ENCODE measurements at regions not wholly inside any gene's neighbourhood (a gene's known extent, or its start where the extent isn't known, plus 50 kb on each side); places are given as distances from the start of the nearest gene placed in this dataset.

DNA sequence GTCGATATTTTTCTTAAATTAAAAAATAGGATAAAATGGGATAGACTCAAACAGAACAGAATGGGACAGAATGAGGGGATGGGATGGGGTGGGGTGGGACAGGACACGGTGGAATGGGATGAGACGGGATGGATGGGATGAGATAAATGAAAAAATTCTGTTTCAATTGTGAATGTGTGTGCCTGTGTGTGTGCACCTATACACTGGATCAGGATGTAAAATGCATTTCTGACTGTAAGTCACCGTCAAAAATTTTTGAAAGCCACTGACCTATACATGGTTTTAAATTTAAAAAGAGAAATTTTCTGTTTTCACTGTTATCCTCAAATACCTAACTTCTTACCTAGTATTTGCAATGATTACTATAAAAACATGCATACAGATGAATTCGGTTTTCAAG lies 108.7 kb upstream of the UBE2E2 start:
- TF ChIP-seq, protein P1, sequence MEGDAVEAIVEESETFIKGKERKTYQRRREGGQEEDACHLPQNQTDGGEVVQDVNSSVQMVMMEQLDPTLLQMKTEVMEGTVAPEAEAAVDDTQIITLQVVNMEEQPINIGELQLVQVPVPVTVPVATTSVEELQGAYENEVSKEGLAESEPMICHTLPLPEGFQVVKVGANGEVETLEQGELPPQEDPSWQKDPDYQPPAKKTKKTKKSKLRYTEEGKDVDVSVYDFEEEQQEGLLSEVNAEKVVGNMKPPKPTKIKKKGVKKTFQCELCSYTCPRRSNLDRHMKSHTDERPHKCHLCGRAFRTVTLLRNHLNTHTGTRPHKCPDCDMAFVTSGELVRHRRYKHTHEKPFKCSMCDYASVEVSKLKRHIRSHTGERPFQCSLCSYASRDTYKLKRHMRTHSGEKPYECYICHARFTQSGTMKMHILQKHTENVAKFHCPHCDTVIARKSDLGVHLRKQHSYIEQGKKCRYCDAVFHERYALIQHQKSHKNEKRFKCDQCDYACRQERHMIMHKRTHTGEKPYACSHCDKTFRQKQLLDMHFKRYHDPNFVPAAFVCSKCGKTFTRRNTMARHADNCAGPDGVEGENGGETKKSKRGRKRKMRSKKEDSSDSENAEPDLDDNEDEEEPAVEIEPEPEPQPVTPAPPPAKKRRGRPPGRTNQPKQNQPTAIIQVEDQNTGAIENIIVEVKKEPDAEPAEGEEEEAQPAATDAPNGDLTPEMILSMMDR (IDR thresholded peaks at IDR 0.05; ENCODE audit: low read depth, low read length) = no peak
- no peak overlapping the region for H3K4me3 ChIP-seq (ENCODE audit: low read depth, low read length)
- no peak for DNase-seq (ENCODE audit: low read depth, low spot score)
- in situ Hi-C loops (cut with HindIII; ENCODE audit: low sequenced_read_pairs) = no loop called here

DNA sequence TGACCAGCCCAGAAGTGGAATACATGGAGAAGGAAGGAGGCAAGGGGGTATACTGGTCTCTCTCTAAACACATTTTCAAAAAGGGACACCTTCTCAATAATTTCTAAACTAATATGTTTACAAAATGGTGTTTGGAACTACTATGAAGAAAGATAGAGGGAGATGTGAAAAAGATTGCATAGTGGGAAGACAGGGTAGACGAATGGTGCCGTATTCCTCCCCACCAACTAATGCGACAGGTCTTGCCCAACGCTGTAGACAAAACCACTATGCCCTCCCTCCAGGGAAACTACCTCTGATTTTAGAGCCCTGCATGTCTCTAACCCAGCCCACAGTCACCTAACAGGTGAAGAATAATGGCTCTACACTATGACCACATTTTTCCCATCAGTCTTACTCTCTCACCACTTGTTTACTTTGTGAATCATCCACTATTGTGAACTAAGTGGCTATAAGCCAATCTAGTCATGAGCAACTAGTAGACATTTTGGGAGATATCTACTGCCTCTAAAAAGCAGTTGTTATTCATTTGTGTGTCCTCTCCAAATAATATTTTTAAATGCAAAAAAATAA lies 108.2 kb upstream of the UBE2E2 start:
- in situ Hi-C loops (cut with HindIII; ENCODE audit: low sequenced_read_pairs) = no loop called here
- TF ChIP-seq, protein P1 (IDR thresholded peaks at IDR 0.05; ENCODE audit: low read depth, low read length) = no peak
- H3K4me3 ChIP-seq (ENCODE audit: low read depth, low read length) = no peak overlapping the region
- DNase-seq (ENCODE audit: low read depth, low spot score) = peak; percentile 78

DNA sequence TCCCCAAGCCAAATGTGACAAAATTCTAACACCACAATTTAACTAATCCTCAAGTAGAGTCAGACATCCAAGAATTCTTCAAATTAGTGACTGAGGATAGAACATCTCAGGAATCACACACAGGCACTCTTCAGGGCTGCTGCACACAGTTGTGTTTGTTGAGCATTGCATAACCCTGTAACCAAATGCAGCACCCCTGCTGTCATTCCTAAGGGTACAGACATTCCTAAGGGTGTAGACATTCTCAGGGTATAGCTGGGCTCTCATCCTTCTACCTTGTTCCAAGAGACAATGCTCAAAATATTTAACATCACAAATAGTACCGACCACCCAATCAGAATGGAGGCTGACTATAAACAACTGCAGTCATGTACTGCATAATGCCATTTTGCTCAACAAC lies 107.1 kb upstream of the UBE2E2 start:
- in situ Hi-C loops (cut with HindIII; ENCODE audit: low sequenced_read_pairs) = no loop called here
- no peak overlapping the region for H3K4me3 ChIP-seq (ENCODE audit: low read depth, low read length)
- TF ChIP-seq, protein P1 (IDR thresholded peaks at IDR 0.05; ENCODE audit: low read depth, low read length) = no peak
- peak; percentile 29 for DNase-seq (ENCODE audit: low read depth, low spot score)

DNA sequence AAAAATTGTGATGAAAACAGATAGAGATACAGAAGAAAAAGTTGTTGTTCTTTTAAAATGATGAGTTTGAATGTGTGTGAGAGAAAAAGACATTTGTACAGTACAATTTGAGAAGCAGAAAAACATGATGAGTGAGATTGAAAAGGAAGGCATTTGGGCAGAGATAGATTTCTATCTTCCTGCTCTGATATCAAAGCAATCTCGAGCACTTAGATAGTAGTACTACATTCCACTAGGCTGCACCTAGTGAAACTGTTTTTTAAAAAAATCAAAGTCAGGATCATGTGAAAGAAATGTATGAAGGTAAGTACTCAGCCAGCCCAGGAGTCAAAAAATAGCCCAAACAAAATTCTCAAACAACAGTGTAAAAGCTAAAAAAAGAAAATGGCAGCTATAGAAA lies 104.1 kb upstream of the UBE2E2 start:
- in situ Hi-C loops (cut with HindIII; ENCODE audit: low sequenced_read_pairs) = no loop called here
- H3K4me3 ChIP-seq (ENCODE audit: low read depth, low read length) = no peak overlapping the region
- no peak for DNase-seq (ENCODE audit: low read depth, low spot score)
- TF ChIP-seq, protein P1 (IDR thresholded peaks at IDR 0.05; ENCODE audit: low read depth, low read length) = no peak

DNA sequence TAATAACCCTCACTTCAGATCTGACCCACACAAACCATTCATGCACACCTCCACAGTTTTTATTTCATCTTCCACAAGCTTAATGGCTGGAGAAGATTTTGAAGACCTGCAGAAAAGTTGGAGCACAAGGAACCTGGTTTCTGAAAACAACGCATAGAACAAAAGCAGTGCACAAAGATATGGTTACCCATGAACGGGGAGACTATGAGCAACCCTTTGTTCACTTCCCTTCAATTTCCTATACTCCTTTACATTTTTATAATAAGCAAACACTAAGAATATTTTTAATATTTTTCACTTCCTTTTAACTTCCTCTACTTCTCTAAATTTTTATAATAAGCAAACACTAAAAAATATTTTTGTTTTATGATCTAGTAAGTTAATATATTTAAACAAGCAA lies 103.5 kb upstream of the UBE2E2 start:
- in situ Hi-C loops (cut with HindIII; ENCODE audit: low sequenced_read_pairs) = no loop called here
- TF ChIP-seq, protein P1 (IDR thresholded peaks at IDR 0.05; ENCODE audit: low read depth, low read length) = no peak
- H3K4me3 ChIP-seq (ENCODE audit: low read depth, low read length) = no peak overlapping the region
- no peak for DNase-seq (ENCODE audit: low read depth, low spot score)

DNA sequence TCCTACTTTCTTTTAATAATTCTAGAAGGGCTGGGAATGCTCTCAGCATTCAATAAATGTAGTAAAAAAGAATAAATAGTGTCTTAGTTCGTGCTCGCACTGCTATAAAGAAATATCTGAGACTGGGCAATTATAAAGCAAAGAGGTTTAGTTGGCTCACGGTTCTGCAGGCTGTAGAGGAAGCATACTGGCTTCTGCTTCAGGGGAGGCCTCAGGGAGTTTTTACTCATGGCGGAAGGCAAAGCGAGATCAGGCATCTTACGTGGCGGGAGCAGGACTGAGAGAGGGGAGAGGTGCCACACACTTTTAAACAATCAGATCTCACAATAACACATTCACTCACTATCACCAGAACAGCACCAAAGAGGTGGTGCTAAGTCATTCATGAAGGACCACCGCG lies 103.0 kb upstream of the UBE2E2 start:
- no peak overlapping the region for H3K4me3 ChIP-seq (ENCODE audit: low read depth, low read length)
- TF ChIP-seq, protein P1 (IDR thresholded peaks at IDR 0.05; ENCODE audit: low read depth, low read length) = no peak
- DNase-seq (ENCODE audit: low read depth, low spot score) = no peak
- in situ Hi-C loops (cut with HindIII; ENCODE audit: low sequenced_read_pairs) = no loop called here

DNA sequence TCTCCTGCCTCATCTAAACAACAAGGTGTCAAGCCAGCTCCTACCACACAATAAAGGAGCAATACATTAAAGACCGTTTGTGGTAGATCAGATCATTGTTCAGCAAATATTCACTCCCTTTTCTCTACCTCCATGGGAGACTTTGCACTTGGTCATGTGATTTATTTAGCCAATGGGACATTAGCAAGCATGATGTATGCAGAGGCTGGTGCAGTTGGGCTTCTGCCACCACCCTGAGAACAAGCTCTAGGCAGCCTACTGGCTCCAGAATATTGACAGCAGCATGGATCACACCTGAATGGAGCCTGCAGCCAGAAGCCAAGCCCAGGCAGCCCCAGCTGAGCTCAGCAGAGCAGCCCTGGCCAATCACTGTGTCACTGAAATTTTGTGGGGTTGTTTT lies 99.4 kb upstream of the UBE2E2 start:
- no peak for DNase-seq (ENCODE audit: low read depth, low spot score)
- no peak overlapping the region for H3K4me3 ChIP-seq (ENCODE audit: low read depth, low read length)
- in situ Hi-C loops (cut with HindIII; ENCODE audit: low sequenced_read_pairs) = no loop called here
- TF ChIP-seq, protein P1 (IDR thresholded peaks at IDR 0.05; ENCODE audit: low read depth, low read length) = no peak

Data from astrocyte of the spinal cord (primary cell).